H9 (cell line): ENCODE measurements at regions not wholly inside any gene's neighbourhood (a gene's known extent, or its start where the extent isn't known, plus 50 kb on each side); places are given as distances from the start of the nearest gene placed in this dataset.

Source experiments
- DNase-seq: peaks from one replicate; pipeline ENCODE4 v3.0.0-alpha.2; 2017
- H2AFZ ChIP-seq: one replicate; pipeline ENCODE4 v1.6.1; 2013; ENCODE audit warnings: mild to moderate bottlenecking, low read length, control low read depth, moderate library complexity
- H2AK5ac ChIP-seq: 2 replicates; pipeline ENCODE4 v1.6.1; 2013; ENCODE audit warnings: low read length, control low read depth, mixed read lengths; ENCODE audit not compliant: insufficient read length
- H2BK120ac ChIP-seq: one replicate; pipeline ENCODE4 v1.6.1; 2013; ENCODE audit warnings: low read depth, mild to moderate bottlenecking, low read length, control low read depth, inconsistent platforms; ENCODE audit not compliant: poor library complexity, severe bottlenecking
- H2BK12ac ChIP-seq: 2 replicates; pipeline ENCODE4 v1.6.1; 2013; ENCODE audit warnings: low read length, control low read depth, mixed read lengths, low read depth; ENCODE audit not compliant: insufficient read length
- H2BK15ac ChIP-seq: 2 replicates; pipeline ENCODE4 v1.6.1; 2013; ENCODE audit warnings: low read depth, low read length, control low read depth
- H2BK20ac ChIP-seq: one replicate; pipeline ENCODE4 v1.6.1; 2013; ENCODE audit warnings: low read depth, mild to moderate bottlenecking, low read length, control low read depth, inconsistent platforms; ENCODE audit not compliant: poor library complexity, severe bottlenecking
- H2BK5ac ChIP-seq: 2 replicates; pipeline ENCODE4 v1.6.1; 2013; ENCODE audit warnings: low read length, control low read depth, mixed read lengths; ENCODE audit not compliant: insufficient read length
- H3K14ac ChIP-seq: 2 replicates; pipeline ENCODE4 v1.6.1; 2013; ENCODE audit warnings: low read length, control low read depth; ENCODE audit not compliant: insufficient read depth
- H3K18ac ChIP-seq: 2 replicates; pipeline ENCODE4 v1.6.1; 2013; ENCODE audit warnings: low read depth, mild to moderate bottlenecking, mixed read lengths, low read length, control low read depth; ENCODE audit not compliant: insufficient read length
- H3K23ac ChIP-seq: 2 replicates; pipeline ENCODE4 v1.6.1; 2013; ENCODE audit warnings: low read length, control low read depth, mixed read lengths, low read depth; ENCODE audit not compliant: insufficient read length
- H3K23me2 ChIP-seq: 2 replicates; pipeline ENCODE4 v1.6.1; 2013; ENCODE audit warnings: low read depth, mild to moderate bottlenecking, mixed read lengths, low read length, control low read depth; ENCODE audit not compliant: insufficient read length, poor library complexity, severe bottlenecking
- H3K27ac ChIP-seq: 2 replicates; pipeline ENCODE4 v1.5.1; 2013; ENCODE audit warnings: low read length, control low read depth, mixed read lengths, low read depth; ENCODE audit not compliant: insufficient read length
- H3K27me3 ChIP-seq: 2 replicates; pipeline ENCODE4 v1.6.1; 2013; ENCODE audit warnings: low read length, control low read depth, inconsistent platforms; ENCODE audit not compliant: insufficient read depth
- H3K4ac ChIP-seq: 2 replicates; pipeline ENCODE4 v1.6.1; 2013; ENCODE audit warnings: low read depth, mild to moderate bottlenecking, control low read depth, inconsistent platforms, low read length, moderate library complexity
- H3K4me1 ChIP-seq: 2 replicates; pipeline ENCODE4 v1.6.1; 2013; ENCODE audit warnings: low read length, control low read depth, inconsistent platforms; ENCODE audit not compliant: insufficient read depth
- H3K4me2 ChIP-seq: 2 replicates; pipeline ENCODE4 v1.6.1; 2013; ENCODE audit warnings: low read length, control low read depth, mixed read lengths; ENCODE audit not compliant: insufficient read length, insufficient read depth
- H3K56ac ChIP-seq: 2 replicates; pipeline ENCODE4 v1.6.1; 2013; ENCODE audit warnings: low read depth, mild to moderate bottlenecking, mixed read lengths, low read length, control low read depth; ENCODE audit not compliant: insufficient read length
- H3K79me1 ChIP-seq: 2 replicates; pipeline ENCODE4 v1.6.1; 2013; ENCODE audit warnings: low read depth, mild to moderate bottlenecking, moderate library complexity, low read length, control low read depth, inconsistent platforms; ENCODE audit not compliant: insufficient read depth, poor library complexity, severe bottlenecking
- H3K79me2 ChIP-seq: 2 replicates; pipeline ENCODE4 v1.6.1; 2013; ENCODE audit warnings: low read length, control low read depth, inconsistent platforms; ENCODE audit not compliant: insufficient read depth
- H3K9ac ChIP-seq: 2 replicates; pipeline ENCODE4 v1.6.1; 2013; ENCODE audit warnings: low read length, control low read depth, mixed read lengths; ENCODE audit not compliant: insufficient read length; ENCODE audit errors: extremely low read depth
- H3K9me3 ChIP-seq: one replicate; pipeline ENCODE4 v1.6.1; 2013; ENCODE audit warnings: low read depth, low read length, inconsistent platforms; ENCODE audit not compliant: control insufficient read depth
- H3T11ph ChIP-seq: one replicate; pipeline ENCODE4 v1.6.1; 2013; ENCODE audit warnings: mild to moderate bottlenecking, low read length, control low read depth, inconsistent platforms
- H4K20me1 ChIP-seq: one replicate; pipeline ENCODE4 v1.6.1; 2013; ENCODE audit not compliant: control insufficient read depth, insufficient read length, insufficient read depth
- H4K5ac ChIP-seq: 2 replicates; pipeline ENCODE4 v1.6.1; 2013; ENCODE audit warnings: low read depth, mild to moderate bottlenecking, mixed read lengths, low read length, control low read depth; ENCODE audit not compliant: insufficient read length
- H4K8ac ChIP-seq: replicated peaks from 2 replicates; pipeline ENCODE4 v1.6.1; 2013; ENCODE audit warnings: low read length, control low read depth, mixed read lengths, low read depth; ENCODE audit not compliant: insufficient read length
- H4K91ac ChIP-seq: 2 replicates; pipeline ENCODE4 v1.6.1; 2013; ENCODE audit warnings: low read depth, mild to moderate bottlenecking, moderate library complexity, mixed read lengths, low read length, control low read depth; ENCODE audit not compliant: insufficient read length
- H3K27ac Mint-ChIP-seq, 3 experiments: 2 replicates in 2 of 3; 3 replicates in 1 of 3; pipeline ENCODE4 v1.8.0; 2020 to 2021; ENCODE audit warnings: mixed read lengths in 3 of 3, mild to moderate bottlenecking in 1 of 3, moderate library complexity in 1 of 3
- H3K27me3 Mint-ChIP-seq: 2 replicates; pipeline ENCODE4 v1.8.0; 2021; ENCODE audit warnings: low read depth, mild to moderate bottlenecking, moderate library complexity, mixed read lengths
- H3K36me3 Mint-ChIP-seq, 3 experiments: 2 replicates in 2 of 3; 3 replicates in 1 of 3; pipeline ENCODE4 v1.8.0; 2020 to 2021; ENCODE audit warnings: low read depth in 3 of 3, mixed read lengths in 3 of 3; ENCODE audit not compliant: insufficient read depth in 1 of 3
- H3K4me1 Mint-ChIP-seq, 2 experiments: 2 replicates each; pipeline ENCODE4 v1.8.0; 2020; ENCODE audit warnings: mixed read lengths in 2 of 2
- H3K4me3 Mint-ChIP-seq, 2 experiments: 2 replicates in 1 of 2; 3 replicates in 1 of 2; pipeline ENCODE4 v1.8.0; 2020 to 2021; ENCODE audit warnings: mild to moderate bottlenecking in 2 of 2, mixed read lengths in 2 of 2, moderate library complexity in 1 of 2
- H3K9me3 Mint-ChIP-seq, 2 experiments: 2 replicates in 1 of 2; 3 replicates in 1 of 2; pipeline ENCODE4 v1.8.0; 2020; ENCODE audit warnings: mild to moderate bottlenecking in 2 of 2, mixed read lengths in 2 of 2, moderate library complexity in 1 of 2
- CTCF ChIP-seq: fragments of 200-600 bp; sonication (generic); conservative IDR thresholded peaks from 3 replicates; pipeline ENCODE4 v1.8.0; 2021; ENCODE audit warnings: antibody characterized with exemption, mild to moderate bottlenecking
- WGBS: extraction: QIAGEN DNeasy Blood & Tissue Kit; methylation state at CpG from one replicate; pipeline ENCODE4 v1.1.7; 2013; ENCODE audit warnings: missing lambda C conversion rate, low lambda C conversion rate, mixed read lengths; ENCODE audit not compliant: insufficient read length; ENCODE audit errors: extremely low coverage; 5-methylcytosine and 5-hydroxymethylcytosine counted together

- H4K91ac ChIP-seq, result no peak overlapping the region
- no peak overlapping the region for H2AFZ ChIP-seq
- Mint-ChIP-seq H3K9me3 (peaks cover 0 to 6% of the 10 kb centered on the region in 2 experiments; a peak in 2 of 5 replicates), H3K4me1 (peaks cover 28 to 37% of the 10 kb centered on the region in 2 experiments), H3K27me3 (peaks cover 2% of the 10 kb centered on the region), H3K4me3 (no peak overlapping the region), H3K27ac (no peak overlapping the region), H3K36me3 (peaks cover 0 to 4% (median 2%) of the 10 kb centered on the region in 3 experiments; a peak in 3 of 7 replicates)
- no peak overlapping the region for H2BK12ac ChIP-seq
- no CpG with 5 or more reads among the region's 1 CpG for WGBS
- H3K4me1 ChIP-seq, result no peaks in the 10 kb centered on the region; the same call in 1 of the 2 replicates
- H3K79me1 ChIP-seq, result no peaks in the 10 kb centered on the region
- no peak overlapping the region for H3K18ac ChIP-seq
- no peak overlapping the region for H2AK5ac ChIP-seq
- no peak overlapping the region for H3K14ac ChIP-seq
- no peak overlapping the region for H4K5ac ChIP-seq
- no peaks in the 10 kb centered on the region for H3K79me2 ChIP-seq
- no peak overlapping the region for H2BK120ac ChIP-seq
- H3K4me2 ChIP-seq, result no peak overlapping the region
- no peak overlapping the region for H3K56ac ChIP-seq
- H4K20me1 ChIP-seq, result no peaks in the 10 kb centered on the region
- no peaks in the 10 kb centered on the region; the same call in 1 of the 2 replicates for H3K27me3 ChIP-seq
- no peak overlapping the region for H2BK20ac ChIP-seq
- H3K23ac ChIP-seq, result no peak overlapping the region
- no peak overlapping the region for H3K27ac ChIP-seq
- DNase-seq, result no peak
- no peak overlapping the region for H3K4ac ChIP-seq
- no peak overlapping the region for H2BK15ac ChIP-seq
- no peak overlapping the region for H3T11ph ChIP-seq
- TF ChIP-seq CTCF, result no peak
- H3K9me3 ChIP-seq, result no peaks in the 10 kb centered on the region
- H4K8ac ChIP-seq, result no peak overlapping the region
- no peak overlapping the region for H3K9ac ChIP-seq
- no peaks in the 10 kb centered on the region for H3K23me2 ChIP-seq
- no peak overlapping the region for H2BK5ac ChIP-seq
These were observed 211.1 kb upstream of the GALNT17 start for GRCh38 chr7:70920876-70921275.
